H1 (cell line): ENCODE measurements at regions not wholly inside any gene's neighbourhood (a gene's known extent, or its start where the extent isn't known, plus 50 kb on each side); places are given as distances from the start of the nearest gene placed in this dataset.

Experiments used
- CTCF ChIA-PET: fragments of 300-600 bp; sonication (Branson Sonifier 250); formaldehyde crosslinking; loops from one replicate; lab custom pipeline; 2021; ENCODE audit not compliant: partially characterized antibody; lab: Charles Lee
- POLR2A ChIA-PET: fragments of 300-600 bp; sonication (Branson Sonifier 250); formaldehyde crosslinking; loops from one replicate; lab custom pipeline; 2021; ENCODE audit warnings: inconsistent platforms; ENCODE audit not compliant: partially characterized antibody; lab: Charles Lee
- DNase-seq, 2 experiments: peaks; one replicate each; pipeline versions ENCODE4 v3.0.0 to v3.0.0-alpha.2; 2010 to 2022; ENCODE audit warnings: low spot score in 2 of 2, low read depth in 1 of 2, mixed read lengths in 1 of 2
- FAIRE-seq: peaks from 2 replicates; lab custom pipeline; 2011; peaks lifted over from hg19 to GRCh38; lab: Jason Lieb, UNC
- H2AFZ ChIP-seq: 2 replicates; pipeline ENCODE4 v1.8.1; 2012; ENCODE audit warnings: low read length, inconsistent platforms
- H2AK5ac ChIP-seq: 2 replicates; pipeline ENCODE4 v1.6.1; 2013; ENCODE audit warnings: low read depth, low read length
- H2BK120ac ChIP-seq: replicated peaks from 2 replicates; pipeline ENCODE3; 2013; ENCODE audit warnings: low read depth, low read length, inconsistent platforms
- H2BK12ac ChIP-seq: 2 replicates; pipeline ENCODE4 v1.6.1; 2013; ENCODE audit warnings: low read depth, low read length
- H2BK15ac ChIP-seq: 2 replicates; pipeline ENCODE4 v1.6.1; 2013; ENCODE audit warnings: low read length
- H2BK20ac ChIP-seq: 2 replicates; pipeline ENCODE4 v1.6.1; 2013; ENCODE audit warnings: low read length
- H2BK5ac ChIP-seq: 2 replicates; pipeline ENCODE4 v1.6.1; 2013; ENCODE audit warnings: low read depth, low read length
- H3K14ac ChIP-seq: 2 replicates; pipeline ENCODE4 v1.6.1; 2013; ENCODE audit warnings: inconsistent platforms; ENCODE audit not compliant: insufficient read length
- H3K18ac ChIP-seq: 2 replicates; pipeline ENCODE4 v1.6.1; 2013; ENCODE audit warnings: low read length; ENCODE audit errors: extremely low read depth
- H3K23ac ChIP-seq: 2 replicates; pipeline ENCODE4 v1.6.1; 2013; ENCODE audit warnings: inconsistent platforms; ENCODE audit not compliant: insufficient read length
- H3K23me2 ChIP-seq: 2 replicates; pipeline ENCODE4 v1.6.1; 2013; ENCODE audit warnings: low read depth, low read length
- H3K27ac ChIP-seq: 2 replicates; pipeline ENCODE4 v1.6.1; 2011; ENCODE audit warnings: low read depth, low read length, inconsistent platforms
- H3K27me3 ChIP-seq, 4 experiments: replicated peaks in 1 of 4; 1 replicate in 1 of 4; 2 replicates in 3 of 4; pipeline versions ENCODE4 v1.6.1 to v1.8.1; 2011 to 2013; ENCODE audit warnings: low read length in 3 of 4, mild to moderate bottlenecking in 3 of 4, inconsistent platforms in 2 of 4, mixed read lengths in 2 of 4, moderate library complexity in 1 of 4; ENCODE audit not compliant: control insufficient read depth in 3 of 4, insufficient read depth in 3 of 4; ENCODE audit errors: extremely low read depth in 1 of 4
- H3K36me3 ChIP-seq, 4 experiments: 2 replicates each; pipeline versions ENCODE4 v1.6.1 to v1.8.1; 2011 to 2013; ENCODE audit warnings: mild to moderate bottlenecking in 4 of 4, low read length in 3 of 4, moderate library complexity in 2 of 4, control low read depth in 1 of 4, inconsistent platforms in 1 of 4; ENCODE audit not compliant: insufficient read depth in 4 of 4, control insufficient read depth in 2 of 4
- H3K4ac ChIP-seq: replicated peaks from 2 replicates; pipeline ENCODE3; 2013; ENCODE audit warnings: low read length, low read depth, mixed read lengths, inconsistent platforms; ENCODE audit not compliant: insufficient read length
- H3K4me1 ChIP-seq, 4 experiments: replicated peaks in 1 of 4; 1 replicate in 1 of 4; 2 replicates in 3 of 4; pipeline versions ENCODE4 v1.6.1 to v1.8.1; 2011 to 2013; ENCODE audit warnings: low read length in 3 of 4, inconsistent platforms in 2 of 4, mixed read lengths in 1 of 4; ENCODE audit not compliant: insufficient read depth in 4 of 4, control insufficient read depth in 3 of 4
- H3K4me2 ChIP-seq, 2 experiments: 2 replicates each; pipeline versions ENCODE4 v1.6.1 to v1.8.1; 2011 to 2013; ENCODE audit warnings: low read depth in 2 of 2, low read length in 2 of 2, control low read depth in 1 of 2, inconsistent platforms in 1 of 2, mild to moderate bottlenecking in 1 of 2; ENCODE audit not compliant: insufficient read depth in 1 of 2
- H3K4me3 ChIP-seq, 4 experiments: fragments of 200-600, 300-600 bp in 1 of 4; sonication (generic), shearing (Covaris generic), sonication (Bioruptor Twin) in 1 of 4; 2 replicates each; pipeline versions ENCODE4 v1.5.1 to v1.8.1; 2011 to 2016; ENCODE audit warnings: low read length in 4 of 4, low read depth in 3 of 4, control low read depth in 2 of 4, inconsistent platforms in 2 of 4, mild to moderate bottlenecking in 2 of 4, mixed read lengths in 1 of 4, moderate library complexity in 1 of 4; ENCODE audit not compliant: insufficient read depth in 2 of 4; ENCODE audit errors: extremely low read depth in 1 of 4
- H3K56ac ChIP-seq: replicated peaks from 2 replicates; pipeline ENCODE3; 2013; ENCODE audit warnings: low read depth, mild to moderate bottlenecking, mixed read lengths, low read length, inconsistent platforms; ENCODE audit not compliant: insufficient read length
- H3K79me1 ChIP-seq: 2 replicates; pipeline ENCODE4 v1.6.1; 2013; ENCODE audit warnings: low read depth, low read length, control low read depth
- H3K79me2 ChIP-seq, 2 experiments: 2 replicates each; pipeline versions ENCODE4 v1.6.1 to v1.8.1; 2012 to 2013; ENCODE audit warnings: low read length in 2 of 2, mild to moderate bottlenecking in 2 of 2, inconsistent platforms in 1 of 2; ENCODE audit not compliant: insufficient read depth in 2 of 2, control insufficient read depth in 1 of 2
- H3K9ac ChIP-seq, 4 experiments: replicated peaks in 1 of 4; 1 replicate in 1 of 4; 2 replicates in 3 of 4; pipeline versions ENCODE4 v1.6.1 to v1.8.1; 2011 to 2013; ENCODE audit warnings: low read depth in 3 of 4, low read length in 3 of 4, control low read depth in 2 of 4, mild to moderate bottlenecking in 2 of 4, moderate library complexity in 2 of 4, inconsistent platforms in 1 of 4; ENCODE audit errors: extremely low read depth in 1 of 4
- H3K9me3 ChIP-seq, 2 experiments: 2 replicates each; pipeline versions ENCODE4 v1.6.1 to v1.8.1; 2012 to 2013; ENCODE audit warnings: mild to moderate bottlenecking in 2 of 2, moderate library complexity in 2 of 2, control low read depth in 1 of 2, inconsistent platforms in 1 of 2, low read depth in 1 of 2, low read length in 1 of 2, mixed read lengths in 1 of 2; ENCODE audit not compliant: insufficient read depth in 2 of 2
- H4K20me1 ChIP-seq, 2 experiments: replicated peaks in 1 of 2; 2 replicates each; pipeline versions ENCODE3 to v1.8.1; 2011 to 2013; ENCODE audit warnings: inconsistent platforms in 2 of 2, low read length in 2 of 2, mild to moderate bottlenecking in 1 of 2; ENCODE audit not compliant: insufficient read depth in 2 of 2, control insufficient read depth in 1 of 2
- H4K5ac ChIP-seq: 2 replicates; pipeline ENCODE4 v1.6.1; 2013; ENCODE audit warnings: low read length, low read depth, mixed read lengths, inconsistent platforms; ENCODE audit not compliant: insufficient read length
- H4K8ac ChIP-seq: 2 replicates; pipeline ENCODE4 v1.8.0; 2013; ENCODE audit warnings: mild to moderate bottlenecking, moderate library complexity, low read length, inconsistent platforms; ENCODE audit not compliant: insufficient read depth; ENCODE audit errors: extremely low read depth
- H4K91ac ChIP-seq: replicated peaks from 2 replicates; pipeline ENCODE3; 2013; ENCODE audit warnings: low read length, mixed read lengths, inconsistent platforms; ENCODE audit not compliant: insufficient read length
- BACH1 ChIP-seq: IDR thresholded peaks from 2 replicates; pipeline ENCODE4 v1.6.1; 2012; ENCODE audit warnings: low read length, improper control_type of control experiment
- CBX8 ChIP-seq: fragments of 300-800, 300-1000 bp; sonication (generic); IDR thresholded peaks from 2 replicates; pipeline ENCODE4 v1.7.1; 2016; ENCODE audit warnings: low read depth, low read length, borderline replicate concordance
- EP300 ChIP-seq, 2 experiments: IDR thresholded peaks; 1 replicate in 1 of 2; 2 replicates in 1 of 2; pipeline ENCODE4 v1.6.1; 2011 to 2012; ENCODE audit warnings: low read depth in 2 of 2, low read length in 2 of 2, mild to moderate bottlenecking in 2 of 2, borderline replicate concordance in 1 of 2, inconsistent platforms in 1 of 2, moderate library complexity in 1 of 2
- GTF2F1 ChIP-seq: IDR thresholded peaks from 2 replicates; pipeline ENCODE4 v1.6.1; 2012; ENCODE audit warnings: low read depth, low read length, improper control_type of control experiment, borderline replicate concordance
- HDAC6 ChIP-seq: IDR thresholded peaks from one replicate; pipeline ENCODE4 v1.7.1; 2012; ENCODE audit warnings: low read depth, mild to moderate bottlenecking, inconsistent platforms, low read length, moderate library complexity
- MAFK ChIP-seq: IDR thresholded peaks from 2 replicates; pipeline ENCODE4 v1.6.1; 2012; ENCODE audit warnings: low read depth, mild to moderate bottlenecking, improper control_type of control experiment, low read length
- POU5F1 ChIP-seq: IDR thresholded peaks from 2 replicates; pipeline ENCODE4 v1.6.1; 2011; ENCODE audit warnings: low read depth, mild to moderate bottlenecking, low read length, moderate library complexity
- RAD21 ChIP-seq, 2 experiments: IDR thresholded peaks in 1 of 2; conservative IDR thresholded peaks in 1 of 2; 2 replicates each; pipeline ENCODE4 v1.6.1; 2011; ENCODE audit warnings: low read depth in 2 of 2, low read length in 2 of 2, improper control_type of control experiment in 1 of 2, inconsistent platforms in 1 of 2, mild to moderate bottlenecking in 1 of 2, moderate library complexity in 1 of 2
- RBBP5 ChIP-seq: IDR thresholded peaks from 2 replicates; pipeline ENCODE4 v1.7.1; 2012; ENCODE audit warnings: low read depth, mild to moderate bottlenecking, inconsistent platforms, low read length, moderate library complexity, borderline replicate concordance
- SAP30 ChIP-seq: fragments of 300-600 bp; sonication (generic); IDR thresholded peaks from 2 replicates; pipeline ENCODE4 v1.7.1; 2012; ENCODE audit warnings: low read length, moderate library complexity, mild to moderate bottlenecking, inconsistent platforms; ENCODE audit not compliant: insufficient read depth, insufficient replicate concordance
- SIN3A ChIP-seq, 2 experiments: IDR thresholded peaks in 1 of 2; conservative IDR thresholded peaks in 1 of 2; 2 replicates each; pipeline ENCODE4 v1.6.1; 2011 to 2012; ENCODE audit warnings: low read length in 2 of 2, improper control_type of control experiment in 1 of 2, low read depth in 1 of 2, mild to moderate bottlenecking in 1 of 2
- SRF ChIP-seq: IDR thresholded peaks from 2 replicates; pipeline ENCODE4 v1.6.1; 2011; ENCODE audit warnings: mild to moderate bottlenecking, low read depth, low read length, moderate library complexity
- YY1 ChIP-seq: IDR thresholded peaks from 2 replicates; pipeline ENCODE4 v1.6.1; 2011; ENCODE audit warnings: low read depth, mild to moderate bottlenecking, low read length
- WGBS, 2 experiments: shearing (Covaris generic) in 1 of 2; methylation state at CpG; one replicate each; pipeline versions ENCODE4 v1.1.6 to v1.1.7; 2013 to 2015; ENCODE audit warnings: low lambda C conversion rate in 2 of 2, mixed read lengths in 2 of 2, inconsistent platforms in 1 of 2, low coverage in 1 of 2, missing lambda C conversion rate in 1 of 2; ENCODE audit not compliant: insufficient replicate concordance in 2 of 2, insufficient coverage in 1 of 2, insufficient read length in 1 of 2; ENCODE audit errors: extremely low coverage in 1 of 2, missing lambda C conversion rate in 1 of 2; 5-methylcytosine and 5-hydroxymethylcytosine counted together

GRCh38 chrY:16124630-16125317 lies 1600.4 kb downstream of the NLGN4Y start:
- no peak overlapping the region for H3K23ac ChIP-seq
- no peak overlapping the region for H2BK15ac ChIP-seq
- H3K4me3 ChIP-seq = no peak overlapping the region
- H3K4ac ChIP-seq = no peak overlapping the region
- no peak overlapping the region for H3K27ac ChIP-seq
- H4K8ac ChIP-seq = no peak overlapping the region
- H4K5ac ChIP-seq = no peak overlapping the region
- H3K79me2 ChIP-seq = no peaks in the 10 kb centered on the region
- H3K18ac ChIP-seq = no peak overlapping the region
- WGBS, 2 experiments = 88% methylated on average over 3 of the region's 3 CpGs; no CpG with 5 or more reads in 1 of the 2 experiments
- peaks cover 7 to 22% of the 10 kb centered on the region in 2 experiments; a peak in 2 of 4 replicates for H3K9me3 ChIP-seq
- DNase-seq (no peak), FAIRE-seq (no peak)
- H3K23me2 ChIP-seq = no peaks in the 10 kb centered on the region
- CTCF ChIA-PET = no interaction called here
- no peak overlapping the region for H2AFZ ChIP-seq
- POLR2A ChIA-PET = no interaction called here
- H4K20me1 ChIP-seq = no peaks in the 10 kb centered on the region
- no peak overlapping the region for H2BK120ac ChIP-seq
- no peak overlapping the region for H2BK12ac ChIP-seq
- no peak overlapping the region for H2AK5ac ChIP-seq
- H4K91ac ChIP-seq = no peak overlapping the region
- H3K4me2 ChIP-seq = no peak overlapping the region
- no peak overlapping the region for H2BK20ac ChIP-seq
- H3K4me1 ChIP-seq = no peaks in the 10 kb centered on the region
- no peak overlapping the region for H2BK5ac ChIP-seq
- H3K14ac ChIP-seq = no peak overlapping the region
- no peak overlapping the region for H3K9ac ChIP-seq
- H3K36me3 ChIP-seq = no peaks in the 10 kb centered on the region
- no peaks in the 10 kb centered on the region for H3K27me3 ChIP-seq
- H3K56ac ChIP-seq = no peak overlapping the region
- no peaks in the 10 kb centered on the region for H3K79me1 ChIP-seq
- TF ChIP-seq MAFK = no peak
- TF ChIP-seq RAD21 (IDR thresholded peaks at IDR 0.05 in 1 of 2, conservative IDR thresholded peaks at IDR 0.05 in 1 of 2; ENCODE audit: low read depth in 2 of 2, low read length in 2 of 2) = no peak
- no peak for TF ChIP-seq YY1
- TF ChIP-seq POU5F1 = no peak
- TF ChIP-seq HDAC6 = no peak
- TF ChIP-seq CBX8 = no peak
- no peak for TF ChIP-seq RBBP5
- TF ChIP-seq SRF = no peak
- no peak for TF ChIP-seq SIN3A (conservative IDR thresholded peaks at IDR 0.05 in 1 of 2, IDR thresholded peaks at IDR 0.05 in 1 of 2; ENCODE audit: low read depth in 1 of 2, low read length in 2 of 2)
- no peak for TF ChIP-seq SAP30
- TF ChIP-seq GTF2F1 = no peak
- TF ChIP-seq BACH1 = no peak
- no peak for TF ChIP-seq EP300 (IDR thresholded peaks at IDR 0.05; ENCODE audit: borderline replicate concordance in 1 of 2, low read depth in 2 of 2, low read length in 2 of 2)
